ENCODE measurements at regions not wholly inside any gene's neighbourhood (a gene's known extent, or its start where the extent isn't known, plus 50 kb on each side); places are given as distances from the start of the nearest gene placed in this dataset.

GRCh38 chr9:23608456-23608855 is 217.6 kb downstream of the ELAVL2 start:
- no TSS peak for BruUV-seq (replicated peaks)
- dilution Hi-C loops (cut with HindIII; ENCODE audit: low sequenced_read_pairs, unreplicated experiment) (no loop called here), intact Hi-C loops (cut with micrococcal nuclease) (no loop called here), in situ Hi-C loops (cut with MboI; ENCODE audit: low sequenced_read_pairs) (no loop called here)
- POLR2A ChIA-PET (ENCODE audit: unreplicated experiment): no interaction called here
- H3K9ac ChIP-seq (ENCODE audit: low read depth, low read length): no peak overlapping the region
- CTCF ChIA-PET: no interaction called here
- no CpG with 5 or more reads among the region's 3 CpGs for WGBS, 2 experiments (ENCODE audit: extremely low coverage in 2 of 2, insufficient read length in 1 of 2)
- H4K8ac ChIP-seq (ENCODE audit: low read depth in 2 of 2, low read length in 2 of 2): no peak overlapping the region
- H3K9me3 ChIP-seq (ENCODE audit: control insufficient read depth, insufficient read depth, low read length): peaks cover 7% of the 10 kb centered on the region
- H2BK15ac ChIP-seq (ENCODE audit: low read depth, low read length): no peak overlapping the region
- no peak overlapping the region for H3K4ac ChIP-seq (ENCODE audit: low read depth, low read length)
- H4K20me1 ChIP-seq (ENCODE audit: insufficient read depth, low read length): no peaks in the 10 kb centered on the region
- DNase-seq (no peak), ATAC-seq (ENCODE audit: low read depth) (no peak)
- H2AK9ac ChIP-seq (replicated peaks; ENCODE audit: low read depth, low read length, poor library complexity): no peak overlapping the region
- H3K36me3 ChIP-seq (ENCODE audit: control insufficient read depth, insufficient read depth, low read length): no peaks in the 10 kb centered on the region
- H2AFZ ChIP-seq (replicated peaks; ENCODE audit: low read length, poor library complexity): no peak overlapping the region
- H3K4me2 ChIP-seq (ENCODE audit: low read depth, low read length): no peak overlapping the region
- H3K27ac ChIP-seq (ENCODE audit: insufficient read depth, low read length): no peak overlapping the region
- H2AK5ac ChIP-seq (ENCODE audit: low read depth, low read length): no peak overlapping the region
- no peaks in the 10 kb centered on the region for H3K79me1 ChIP-seq (ENCODE audit: low read depth in 1 of 2, low read length in 2 of 2)
- H4K5ac ChIP-seq (ENCODE audit: low read depth, low read length): no peak overlapping the region
- no peak overlapping the region for H3K14ac ChIP-seq (replicated peaks; ENCODE audit: low read depth, low read length)
- no peaks in the 10 kb centered on the region for H3K4me1 ChIP-seq (ENCODE audit: control insufficient read depth, insufficient read depth, low read length)
- TF ChIP-seq FOS (IDR thresholded peaks at IDR 0.05; ENCODE audit: low read depth, low read length) (no peak), MXI1 (IDR thresholded peaks at IDR 0.05; ENCODE audit: borderline replicate concordance, low read depth, low read length) (no peak), MAFK (IDR thresholded peaks at IDR 0.05; ENCODE audit: low read depth, low read length) (no peak), RFX5 (IDR thresholded peaks at IDR 0.05; ENCODE audit: low read depth, low read length) (no peak), RAD21 (IDR thresholded peaks at IDR 0.05; ENCODE audit: low read length) (no peak)
- no peak overlapping the region for H2BK120ac ChIP-seq (ENCODE audit: low read depth, low read length)
- no peak overlapping the region for H2BK5ac ChIP-seq (ENCODE audit: low read depth, low read length, poor library complexity, severe bottlenecking)
- no peaks in the 10 kb centered on the region for H3K27me3 ChIP-seq (ENCODE audit: control insufficient read depth, insufficient read depth, low read length)
- H3K18ac ChIP-seq (ENCODE audit: low read depth, low read length): no peak overlapping the region
- H3K56ac ChIP-seq (ENCODE audit: extremely low read depth, insufficient read depth, low read length): no peak overlapping the region
- H3K23ac ChIP-seq (ENCODE audit: low read depth, low read length): no peak overlapping the region
- no peak overlapping the region for H3K4me3 ChIP-seq (ENCODE audit: insufficient read depth, low read depth, low read length)
- H4K91ac ChIP-seq (ENCODE audit: insufficient read depth, low read depth, low read length): no peak overlapping the region
- no peaks in the 10 kb centered on the region for H3K9me1 ChIP-seq (ENCODE audit: insufficient read depth, low read length)
- H2BK20ac ChIP-seq (ENCODE audit: low read depth, low read length): no peak overlapping the region

All from IMR-90 (cell line).